ENCODE measurements at regions not wholly inside any gene's neighbourhood (a gene's known extent, or its start where the extent isn't known, plus 50 kb on each side); places are given as distances from the start of the nearest gene placed in this dataset.
"Not testable (repeated sequence)": the region's sequence is repeated elsewhere in the genome, so short reads cannot be mapped to it uniquely, and the experiment has no call there.

DNA sequence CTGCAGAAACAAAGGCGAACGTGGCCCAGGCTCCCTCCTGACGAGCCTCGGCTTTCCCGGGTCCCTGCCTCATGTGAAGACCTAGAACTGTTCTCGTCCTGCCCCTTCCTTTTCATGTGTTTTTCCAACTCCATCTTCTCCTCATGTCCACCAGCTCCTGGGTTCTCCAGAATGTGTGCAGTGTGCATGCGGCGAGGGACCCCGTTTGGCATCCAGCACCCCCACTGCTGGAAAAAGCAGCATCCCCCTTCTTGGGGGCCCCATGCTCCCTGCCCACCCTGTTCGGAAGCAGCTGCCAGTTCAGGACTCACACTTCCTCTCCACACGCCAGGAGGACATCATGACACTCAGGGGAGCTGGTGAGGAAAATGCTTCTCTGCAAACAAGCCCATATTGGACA, 313.5 kb downstream of the BRD1 start:
- TF ChIP-seq, protein P1, sequence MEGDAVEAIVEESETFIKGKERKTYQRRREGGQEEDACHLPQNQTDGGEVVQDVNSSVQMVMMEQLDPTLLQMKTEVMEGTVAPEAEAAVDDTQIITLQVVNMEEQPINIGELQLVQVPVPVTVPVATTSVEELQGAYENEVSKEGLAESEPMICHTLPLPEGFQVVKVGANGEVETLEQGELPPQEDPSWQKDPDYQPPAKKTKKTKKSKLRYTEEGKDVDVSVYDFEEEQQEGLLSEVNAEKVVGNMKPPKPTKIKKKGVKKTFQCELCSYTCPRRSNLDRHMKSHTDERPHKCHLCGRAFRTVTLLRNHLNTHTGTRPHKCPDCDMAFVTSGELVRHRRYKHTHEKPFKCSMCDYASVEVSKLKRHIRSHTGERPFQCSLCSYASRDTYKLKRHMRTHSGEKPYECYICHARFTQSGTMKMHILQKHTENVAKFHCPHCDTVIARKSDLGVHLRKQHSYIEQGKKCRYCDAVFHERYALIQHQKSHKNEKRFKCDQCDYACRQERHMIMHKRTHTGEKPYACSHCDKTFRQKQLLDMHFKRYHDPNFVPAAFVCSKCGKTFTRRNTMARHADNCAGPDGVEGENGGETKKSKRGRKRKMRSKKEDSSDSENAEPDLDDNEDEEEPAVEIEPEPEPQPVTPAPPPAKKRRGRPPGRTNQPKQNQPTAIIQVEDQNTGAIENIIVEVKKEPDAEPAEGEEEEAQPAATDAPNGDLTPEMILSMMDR (IDR thresholded peaks at IDR 0.05; ENCODE audit: low read depth, low read length, missing control alignments): no peak
- H3K4me3 ChIP-seq (replicated peaks; ENCODE audit: low read depth, low read length): no peak overlapping the region
- DNase-seq (ENCODE audit: extremely low read depth, low read depth): no peak

DNA sequence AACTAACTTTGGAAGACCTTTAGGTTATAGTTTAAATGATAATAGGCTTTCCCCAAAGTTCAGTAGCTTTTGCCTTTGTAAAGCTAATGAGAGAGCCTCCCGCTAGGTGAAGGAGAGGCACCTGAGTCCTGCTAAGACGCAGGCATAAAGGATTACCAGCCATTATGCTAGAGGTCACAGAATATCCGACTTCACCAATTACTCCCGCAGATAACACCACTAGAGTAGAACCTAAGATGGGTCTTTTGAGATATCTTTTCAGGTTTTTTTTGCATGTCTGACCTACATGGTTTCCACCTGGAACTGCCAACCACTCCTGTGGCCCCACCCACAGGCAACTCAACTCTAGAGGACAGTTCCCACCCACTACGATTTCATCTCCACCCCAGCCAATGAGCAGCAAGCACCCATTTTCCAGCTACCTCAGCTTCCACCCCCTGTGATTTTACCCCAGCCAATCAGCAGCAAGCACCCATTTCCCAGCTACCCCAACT, 314.3 kb downstream of the BRD1 start:
- TF ChIP-seq, protein P1 (IDR thresholded peaks at IDR 0.05; ENCODE audit: low read depth, low read length, missing control alignments): no peak
- DNase-seq (ENCODE audit: extremely low read depth, low read depth): no peak
- no peak overlapping the region for H3K4me3 ChIP-seq (replicated peaks; ENCODE audit: low read depth, low read length)

DNA sequence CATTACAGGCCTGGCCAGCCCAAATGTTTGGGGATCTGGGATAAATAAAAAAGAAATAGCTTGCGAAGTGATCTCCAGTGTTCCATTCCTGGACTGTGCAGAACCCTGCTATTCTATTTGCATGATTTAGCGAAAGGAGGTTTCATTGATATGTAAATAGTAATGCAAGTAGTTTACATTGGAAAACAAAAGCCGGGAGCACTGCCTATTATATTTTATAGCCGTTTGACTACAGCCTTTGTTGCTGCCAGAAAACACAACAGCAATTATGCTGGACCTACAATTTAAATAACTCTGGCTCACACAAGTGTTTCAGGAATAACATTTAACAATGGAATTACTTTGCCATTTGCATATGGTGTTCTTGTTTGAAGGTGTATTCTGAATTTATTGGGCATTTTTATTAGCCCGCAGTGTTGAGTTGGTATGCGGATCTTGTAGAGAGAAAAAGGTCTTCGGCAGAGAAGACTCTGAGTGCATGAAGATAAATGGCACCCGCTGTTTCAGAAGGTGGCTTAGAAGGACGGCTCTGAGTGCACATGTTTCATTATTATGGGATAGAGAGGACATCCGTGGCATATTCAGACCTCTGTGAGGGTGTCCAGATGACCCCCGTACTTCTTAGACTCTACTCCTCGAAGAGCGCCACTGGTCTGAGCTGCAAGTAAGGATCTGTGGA, 315.0 kb downstream of the BRD1 start:
- TF ChIP-seq, protein P1 (IDR thresholded peaks at IDR 0.05; ENCODE audit: low read depth, low read length, missing control alignments): no peak
- no peak for DNase-seq (ENCODE audit: extremely low read depth, low read depth)
- H3K4me3 ChIP-seq (replicated peaks; ENCODE audit: low read depth, low read length): no peak overlapping the region

DNA sequence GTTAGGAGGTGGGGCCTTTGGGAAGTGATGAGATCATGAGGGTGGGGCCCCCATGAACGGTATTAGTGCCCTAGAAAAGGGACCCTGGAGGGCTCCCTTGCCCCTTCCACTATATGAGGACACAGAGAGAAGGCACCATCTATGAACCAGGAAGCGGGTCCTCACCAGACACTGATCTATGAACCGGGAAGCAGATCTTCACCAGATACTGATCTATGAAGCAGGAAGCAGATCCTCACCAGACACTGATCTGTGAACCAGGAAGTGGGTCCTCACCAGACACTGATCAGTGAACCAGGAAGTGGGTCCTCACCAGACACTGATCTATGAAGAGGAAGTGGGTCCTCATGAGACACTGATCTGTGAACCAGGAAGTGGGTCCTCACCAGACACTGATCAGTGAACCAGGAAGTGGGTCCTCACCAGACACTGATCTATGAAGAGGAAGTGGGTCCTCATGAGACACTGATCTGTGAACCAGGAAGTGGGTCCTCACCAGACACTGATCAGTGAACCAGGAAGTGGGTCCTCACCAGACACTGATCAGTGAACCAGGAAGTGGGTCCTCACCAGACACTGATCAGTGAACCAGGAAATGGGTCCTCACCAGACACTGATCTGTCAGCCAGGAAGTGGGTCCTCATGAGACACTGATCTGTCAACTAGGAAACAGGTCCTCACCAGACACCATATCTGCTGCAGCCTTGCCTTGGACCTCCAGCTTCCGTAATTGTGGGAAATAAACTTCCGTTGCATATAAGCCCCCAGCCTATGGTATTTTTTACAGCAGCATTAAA, 316.1 kb downstream of the BRD1 start:
- DNase-seq (ENCODE audit: extremely low read depth, low read depth); H3K4me3 ChIP-seq (replicated peaks; ENCODE audit: low read depth, low read length): not testable (repeated sequence)

DNA sequence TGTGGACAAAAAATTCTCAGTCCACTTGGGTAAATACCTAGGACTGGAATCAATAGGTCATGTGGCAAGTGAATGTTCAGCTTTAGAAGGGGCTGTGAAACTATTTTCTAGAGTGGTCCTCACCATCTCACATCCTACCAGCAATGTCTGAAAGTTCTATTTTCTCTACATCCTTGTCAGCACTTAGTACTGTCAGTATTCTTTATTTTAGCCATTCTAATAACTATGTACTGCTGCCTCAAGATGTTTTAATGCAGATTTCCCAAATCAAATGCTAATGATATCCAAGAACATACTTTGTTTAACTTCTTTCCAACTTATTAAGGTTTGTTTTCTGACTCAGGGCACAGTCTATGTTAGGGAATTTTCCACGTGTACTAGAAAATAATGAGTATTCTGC, 317.0 kb downstream of the BRD1 start:
- DNase-seq (ENCODE audit: extremely low read depth, low read depth): no peak
- TF ChIP-seq, protein P1 (IDR thresholded peaks at IDR 0.05; ENCODE audit: low read depth, low read length, missing control alignments): no peak
- H3K4me3 ChIP-seq (replicated peaks; ENCODE audit: low read depth, low read length): no peak overlapping the region

DNA sequence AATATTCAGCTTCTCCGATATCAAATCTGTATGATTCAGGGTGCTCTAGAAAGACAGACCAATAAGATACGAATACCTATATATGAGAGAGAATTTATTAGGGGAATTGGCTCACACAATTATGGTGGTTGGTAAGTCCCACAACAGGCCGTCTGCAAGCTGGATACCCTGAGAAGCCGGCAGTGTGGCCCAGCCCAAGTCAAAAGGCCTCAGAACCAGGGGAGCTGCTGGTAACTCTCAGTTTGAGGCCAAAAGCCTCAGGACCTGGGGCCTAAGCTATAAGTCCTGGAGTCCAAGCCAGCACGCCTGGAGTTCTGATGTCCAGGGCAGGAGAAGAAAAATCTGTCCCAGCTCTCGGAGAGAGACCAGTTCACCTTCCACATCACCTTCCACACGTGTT, 318.7 kb downstream of the BRD1 start:
- H3K4me3 ChIP-seq (replicated peaks; ENCODE audit: low read depth, low read length): no peak overlapping the region
- DNase-seq (ENCODE audit: extremely low read depth, low read depth): no peak
- TF ChIP-seq, protein P1 (IDR thresholded peaks at IDR 0.05; ENCODE audit: low read depth, low read length, missing control alignments): no peak

DNA sequence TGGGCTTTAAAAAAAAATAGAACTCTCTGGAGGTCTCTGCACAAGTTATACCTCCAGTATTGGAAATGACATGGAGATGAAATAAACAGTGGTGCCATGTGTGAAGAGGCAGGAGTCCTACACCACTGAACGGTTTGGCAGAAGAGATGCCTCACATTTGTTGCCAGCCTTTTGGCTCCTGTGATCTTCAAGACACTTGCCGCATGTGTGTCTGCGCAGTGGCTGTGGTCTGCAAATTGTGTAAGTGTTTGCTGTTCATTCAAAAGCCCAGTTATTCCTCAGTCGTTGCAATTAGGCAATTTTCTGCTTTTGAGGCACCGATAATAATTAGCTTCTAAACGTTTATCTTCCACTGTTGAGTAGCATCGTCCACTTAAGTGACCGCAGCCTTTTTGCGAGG, 319.1 kb downstream of the BRD1 start:
- TF ChIP-seq, protein P1 (IDR thresholded peaks at IDR 0.05; ENCODE audit: low read depth, low read length, missing control alignments): no peak
- DNase-seq (ENCODE audit: extremely low read depth, low read depth): no peak
- H3K4me3 ChIP-seq (replicated peaks; ENCODE audit: low read depth, low read length): no peak overlapping the region
